HG03432 (cell line): ENCODE measurements at regions not wholly inside any gene's neighbourhood (a gene's known extent, or its start where the extent isn't known, plus 50 kb on each side); places are given as distances from the start of the nearest gene placed in this dataset.
A peak's percentile ranks its signal among the peaks of the same experiment; 100 is the strongest.

Source experiments
- ATAC-seq: cut with Tn5 transposase; IDR thresholded peaks from one replicate; pipeline ENCODE4 v1.9.1; 2021; ENCODE audit warnings: mild to moderate bottlenecking, moderate library complexity; ENCODE audit not compliant: unreplicated experiment

GRCh38 chr1:105964879-105965278 is 1091.6 kb upstream of the PRMT6 start:
- ATAC-seq: no peak

- no peak for ATAC-seq
Observed at GRCh38 chr1:105997516-105997915, 1059.0 kb upstream of the PRMT6 start.

- peak; percentile 63 for ATAC-seq
Observed at GRCh38 chr1:106022312-106022902, 1034.1 kb upstream of the PRMT6 start.

GRCh38 chr1:106027871-106028270 is 1028.6 kb upstream of the PRMT6 start:
- ATAC-seq: no peak

GRCh38 chr1:106037526-106037925 is 1018.9 kb upstream of the PRMT6 start:
- no peak for ATAC-seq

GRCh38 chr1:106038260-106038659 is 1018.2 kb upstream of the PRMT6 start:
- no peak for ATAC-seq

- no peak for ATAC-seq
Observed at GRCh38 chr1:106043971-106044370, 1012.5 kb upstream of the PRMT6 start.

- ATAC-seq: no peak
Observed at GRCh38 chr1:106047210-106047609, 1009.3 kb upstream of the PRMT6 start.

GRCh38 chr1:106049595-106049994 is 1006.9 kb upstream of the PRMT6 start:
- no peak for ATAC-seq

- no peak for ATAC-seq
Observed at GRCh38 chr1:106055855-106056254, 1000.6 kb upstream of the PRMT6 start.

GRCh38 chr1:106061586-106062495 is 994.6 kb upstream of the PRMT6 start:
- ATAC-seq: no peak

- no peak for ATAC-seq
Observed at GRCh38 chr1:106063510-106063909, 993.0 kb upstream of the PRMT6 start.

- peak; percentile 92 for ATAC-seq
Observed at GRCh38 chr1:106072909-106073600, 983.4 kb upstream of the PRMT6 start.

GRCh38 chr1:106080608-106081325 is 975.7 kb upstream of the PRMT6 start:
- no peak for ATAC-seq

GRCh38 chr1:106111044-106111443 is 945.4 kb upstream of the PRMT6 start:
- ATAC-seq: no peak

- ATAC-seq: no peak
Observed at GRCh38 chr1:106113851-106114250, 942.6 kb upstream of the PRMT6 start.

- no peak for ATAC-seq
Observed at GRCh38 chr1:106120789-106121188, 935.7 kb upstream of the PRMT6 start.

- ATAC-seq: no peak
Observed at GRCh38 chr1:106121728-106122127, 934.7 kb upstream of the PRMT6 start.

GRCh38 chr1:106134561-106134960 is 921.9 kb upstream of the PRMT6 start:
- no peak for ATAC-seq

GRCh38 chr1:106173101-106173500 is 883.4 kb upstream of the PRMT6 start:
- ATAC-seq: no peak

GRCh38 chr1:106178791-106179190 is 877.7 kb upstream of the PRMT6 start:
- ATAC-seq: no peak
